Coronary artery (tissue), 2 donors: ENCODE measurements at regions not wholly inside any gene's neighbourhood (a gene's known extent, or its start where the extent isn't known, plus 50 kb on each side); places are given as distances from the start of the nearest gene placed in this dataset.

Source experiments
- DNase-seq: peaks from one replicate; pipeline ENCODE4 v3.0.0-alpha.2; 2017; ENCODE audit warnings: low spot score
- H3K27ac ChIP-seq, 2 donors: fragments of 200-600 bp; sonication (generic); one replicate each; pipeline ENCODE4 v1.5.1; 2016 to 2019
- H3K4me3 ChIP-seq: fragments of 200-600 bp; sonication (generic); 2 replicates; pipeline ENCODE4 v1.5.1; 2016; ENCODE audit warnings: mild to moderate bottlenecking, moderate library complexity
- TF ChIP-seq, protein P1 (sequence below): fragments of 200-600 bp; sonication (generic); IDR thresholded peaks from one replicate; pipeline ENCODE4 v1.5.1; 2019; ENCODE audit warnings: antibody characterized with exemption

DNA sequence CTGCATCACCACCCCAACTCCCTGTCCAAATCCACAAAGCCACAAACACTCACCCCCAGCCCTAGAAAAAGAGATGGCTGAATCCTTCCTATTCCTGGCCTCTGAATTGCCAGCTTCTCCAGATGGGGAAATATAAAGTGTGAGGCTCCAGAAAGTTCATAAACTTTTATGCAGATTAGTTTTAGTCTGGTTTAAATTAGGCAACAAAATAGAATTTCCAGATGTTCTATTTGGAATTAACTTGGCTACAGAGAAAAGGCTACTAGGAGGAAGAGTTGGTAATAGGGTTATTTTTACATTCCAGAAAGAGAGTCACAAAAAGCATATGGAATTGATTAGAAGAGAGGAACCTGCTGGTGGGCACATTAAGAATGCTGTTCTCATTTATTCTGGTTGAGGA lies 56.0 kb downstream of the EN1 start:
- Histone ChIP-seq H3K27ac (no peak overlapping the region), H3K4me3 (no peak overlapping the region)
- DNase-seq = no peak
- TF ChIP-seq, protein P1, sequence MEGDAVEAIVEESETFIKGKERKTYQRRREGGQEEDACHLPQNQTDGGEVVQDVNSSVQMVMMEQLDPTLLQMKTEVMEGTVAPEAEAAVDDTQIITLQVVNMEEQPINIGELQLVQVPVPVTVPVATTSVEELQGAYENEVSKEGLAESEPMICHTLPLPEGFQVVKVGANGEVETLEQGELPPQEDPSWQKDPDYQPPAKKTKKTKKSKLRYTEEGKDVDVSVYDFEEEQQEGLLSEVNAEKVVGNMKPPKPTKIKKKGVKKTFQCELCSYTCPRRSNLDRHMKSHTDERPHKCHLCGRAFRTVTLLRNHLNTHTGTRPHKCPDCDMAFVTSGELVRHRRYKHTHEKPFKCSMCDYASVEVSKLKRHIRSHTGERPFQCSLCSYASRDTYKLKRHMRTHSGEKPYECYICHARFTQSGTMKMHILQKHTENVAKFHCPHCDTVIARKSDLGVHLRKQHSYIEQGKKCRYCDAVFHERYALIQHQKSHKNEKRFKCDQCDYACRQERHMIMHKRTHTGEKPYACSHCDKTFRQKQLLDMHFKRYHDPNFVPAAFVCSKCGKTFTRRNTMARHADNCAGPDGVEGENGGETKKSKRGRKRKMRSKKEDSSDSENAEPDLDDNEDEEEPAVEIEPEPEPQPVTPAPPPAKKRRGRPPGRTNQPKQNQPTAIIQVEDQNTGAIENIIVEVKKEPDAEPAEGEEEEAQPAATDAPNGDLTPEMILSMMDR = no peak

DNA sequence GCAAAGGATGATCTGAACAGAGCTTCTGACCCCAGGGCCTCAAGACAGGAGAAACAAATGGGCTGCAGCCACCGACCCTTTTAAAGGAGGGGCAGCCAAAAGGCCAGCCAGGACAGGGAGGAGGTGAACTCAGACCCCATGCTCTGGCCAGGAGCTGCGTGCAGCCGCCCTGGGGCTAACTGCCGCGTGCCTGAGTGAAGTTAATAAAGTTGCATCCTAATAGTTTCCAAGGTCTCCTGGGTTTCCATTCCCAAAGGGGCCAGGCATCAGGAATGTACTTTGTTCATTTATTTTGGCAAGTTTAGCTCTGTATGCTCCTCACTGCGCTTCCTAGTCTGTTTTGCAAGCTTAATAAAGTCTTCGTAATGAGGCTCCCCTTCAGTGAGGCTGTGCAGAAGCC lies 60.7 kb downstream of the EN1 start:
- no peak for DNase-seq
- Histone ChIP-seq H3K27ac (no peak overlapping the region), H3K4me3 (no peak overlapping the region)
- TF ChIP-seq, protein P1 = no peak

DNA sequence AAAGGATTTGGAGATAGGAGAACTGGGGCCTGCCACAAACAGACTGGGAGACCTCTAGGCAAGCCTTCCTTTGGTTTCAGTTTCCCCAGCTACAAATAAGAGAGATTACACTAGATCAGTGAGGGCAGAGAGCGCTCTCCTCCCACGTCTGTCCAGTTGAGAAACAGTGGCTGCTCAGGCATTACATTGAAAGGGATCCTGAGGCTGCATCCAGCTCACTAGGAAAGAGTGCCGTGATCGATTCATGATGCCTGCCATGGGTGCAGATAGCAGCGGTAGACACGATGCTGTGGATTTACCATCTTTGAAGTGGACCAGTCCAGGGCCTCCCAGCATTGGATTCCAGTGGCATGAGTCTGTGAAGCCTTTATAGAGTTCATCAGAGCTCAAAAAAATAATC lies 62.6 kb downstream of the EN1 start:
- no peak for DNase-seq
- H3K27ac ChIP-seq = no peak overlapping the region
- no peak overlapping the region for H3K4me3 ChIP-seq
- TF ChIP-seq, protein P1 = no peak

DNA sequence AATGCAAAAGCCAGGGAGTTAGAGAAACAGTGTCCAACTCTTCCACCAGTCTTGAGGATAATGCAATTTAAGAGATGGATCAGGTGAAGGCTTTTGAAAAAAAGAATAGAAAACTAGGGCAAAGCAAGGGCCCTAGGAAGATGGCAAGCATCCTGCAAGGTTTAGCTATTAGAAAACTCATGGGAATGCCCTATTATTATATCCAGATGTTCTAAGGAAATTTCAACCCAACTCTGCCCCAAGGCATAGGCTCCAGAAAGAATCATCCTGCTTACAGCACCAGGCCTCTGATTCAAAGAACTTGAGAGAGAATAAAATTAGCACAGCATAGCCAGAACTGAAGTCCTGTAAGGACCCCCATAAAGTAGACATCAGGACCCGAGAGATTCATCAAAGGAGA lies 68.1 kb downstream of the EN1 start:
- no peak for DNase-seq
- TF ChIP-seq, protein P1 = no peak
- no peak overlapping the region for H3K4me3 ChIP-seq
- H3K27ac ChIP-seq = no peak overlapping the region

DNA sequence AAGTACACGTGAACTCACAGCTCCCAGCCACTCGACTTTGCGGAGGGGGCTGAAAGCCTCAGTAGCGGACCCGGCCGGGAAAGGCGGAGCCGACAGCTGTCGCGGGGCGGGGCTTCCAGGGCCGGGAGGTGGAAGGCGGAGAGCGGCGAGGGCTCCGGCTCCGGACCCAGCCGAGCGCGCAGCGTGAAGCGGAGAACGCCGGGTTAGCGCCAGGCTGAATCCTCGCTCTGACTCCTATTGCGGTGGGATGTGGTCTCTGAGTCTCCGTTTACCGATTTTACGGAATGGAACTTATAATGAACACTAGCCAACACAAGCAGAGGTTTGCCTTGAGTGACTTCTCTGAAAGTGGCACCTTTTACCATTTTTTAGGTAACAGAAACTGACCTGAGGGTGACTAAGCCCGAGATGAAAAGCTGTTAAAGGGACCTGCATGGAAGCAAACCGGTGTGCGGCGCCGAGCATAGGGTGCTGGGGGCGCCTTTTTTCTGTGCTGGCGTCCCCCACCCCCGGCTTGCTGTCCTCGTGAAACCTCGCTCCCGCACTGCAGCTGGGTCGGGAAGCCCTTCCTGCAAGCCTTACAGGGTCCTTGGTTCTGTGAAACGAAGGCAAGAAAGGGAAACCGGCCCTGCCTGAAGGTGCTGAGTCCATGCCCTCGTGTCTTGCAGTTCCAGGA lies 72.9 kb downstream of the EN1 start:
- H3K4me3 ChIP-seq = peak overlapping the region; percentile 63
- no peak for DNase-seq
- TF ChIP-seq, protein P1 = no peak
- H3K27ac ChIP-seq = no peak overlapping the region

DNA sequence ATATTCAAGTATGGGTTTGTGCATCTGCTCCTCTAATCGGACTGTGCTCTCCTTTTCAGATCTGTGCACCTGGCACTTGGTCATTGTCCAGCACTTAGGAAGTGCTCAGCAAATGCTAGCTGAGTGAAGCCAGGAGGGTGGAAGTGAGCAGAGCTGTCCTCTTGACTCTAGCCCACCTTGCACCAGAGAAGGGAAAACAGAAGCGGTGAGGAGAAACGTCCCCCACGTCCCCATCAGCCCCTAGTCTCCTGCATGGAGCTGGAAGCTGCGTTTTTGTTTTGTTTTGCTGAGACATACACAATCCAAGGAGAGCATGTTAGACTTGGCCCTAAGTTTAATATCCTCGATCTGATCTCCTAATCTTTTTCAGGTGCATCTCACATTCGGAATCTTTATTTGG lies 73.6 kb downstream of the EN1 start:
- TF ChIP-seq, protein P1 = no peak
- no peak for DNase-seq
- Histone ChIP-seq H3K4me3 (no peak overlapping the region), H3K27ac (no peak overlapping the region)

DNA sequence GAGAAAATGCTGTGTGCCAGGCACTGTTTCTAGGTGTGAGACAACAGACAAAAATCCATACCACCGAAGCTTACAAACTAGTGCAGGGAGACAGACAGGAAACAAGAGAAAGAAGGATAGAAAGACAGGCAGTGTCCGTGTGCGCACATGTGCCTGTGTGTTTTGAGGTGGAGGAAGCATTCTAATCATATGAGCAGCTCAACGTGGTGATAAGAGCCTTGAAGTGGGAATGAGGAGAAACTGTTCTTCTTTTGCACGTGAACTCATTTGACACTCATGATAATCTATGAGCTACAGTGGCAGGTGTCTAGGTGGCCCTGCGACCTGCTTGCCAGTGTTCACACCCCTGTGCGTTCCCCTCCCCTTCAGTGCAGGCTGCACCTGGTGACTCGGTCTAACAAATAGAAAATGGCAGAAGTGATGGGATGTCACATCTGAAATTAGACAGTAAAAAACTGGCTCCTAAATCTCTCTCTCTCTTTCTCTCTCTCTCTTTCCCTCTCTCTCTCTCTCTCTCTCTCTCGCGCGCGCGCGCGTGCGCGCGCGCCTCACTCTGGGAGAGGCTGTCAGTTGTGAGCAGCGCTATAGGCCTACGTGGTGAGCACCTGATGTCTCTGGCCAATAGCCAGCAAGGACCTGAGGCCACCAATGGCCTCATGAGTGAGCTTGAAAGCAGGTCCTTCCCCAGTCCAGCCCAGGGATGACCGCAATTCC lies 74.8 kb downstream of the EN1 start:
- TF ChIP-seq, protein P1 = no peak
- no peak for DNase-seq

More for the DNA sequence above, 74.8 kb downstream of the EN1 start:
- no peak overlapping the region for H3K4me3 ChIP-seq
- no peak overlapping the region for H3K27ac ChIP-seq
